Kidney (tissue), 13 donors: ENCODE measurements at regions not wholly inside any gene's neighbourhood (a gene's known extent, or its start where the extent isn't known, plus 50 kb on each side); places are given as distances from the start of the nearest gene placed in this dataset.

Experiments used
- DNase-seq, 5 donors: peaks; one replicate each; pipeline ENCODE4 v3.0.0-alpha.2; 2013 to 2020
- FAIRE-seq: peaks from 2 replicates; lab custom pipeline; 2012; peaks lifted over from hg19 to GRCh38; lab: Jason Lieb, UNC
- H3K27ac ChIP-seq, 2 donors: one replicate each; pipeline ENCODE4 v1.7.0; 2013; ENCODE audit warnings: low read depth in 2 of 2, low read length in 2 of 2, inconsistent platforms in 1 of 2
- H3K27me3 ChIP-seq: one replicate; pipeline ENCODE4 v1.7.1; 2013; ENCODE audit warnings: low read length, inconsistent platforms; ENCODE audit not compliant: control insufficient read depth, insufficient read depth
- H3K36me3 ChIP-seq, 3 donors: one replicate each; pipeline versions ENCODE4 v1.7.0 to v1.7.1; 2013; ENCODE audit warnings: low read length in 3 of 3, control low read depth in 1 of 3, inconsistent platforms in 1 of 3; ENCODE audit not compliant: insufficient read depth in 3 of 3, control insufficient read depth in 2 of 3
- H3K4me1 ChIP-seq, 3 donors: one replicate each; pipeline versions ENCODE4 v1.7.0 to v1.7.1; 2013; ENCODE audit warnings: low read length in 3 of 3, inconsistent platforms in 1 of 3, low read depth in 1 of 3; ENCODE audit not compliant: control insufficient read depth in 2 of 3, insufficient read depth in 2 of 3
- H3K4me3 ChIP-seq, 3 donors: one replicate each; pipeline versions ENCODE4 v1.7.0 to v1.8.1; 2013; ENCODE audit warnings: low read length in 3 of 3, control low read depth in 1 of 3, inconsistent platforms in 1 of 3
- H3K9ac ChIP-seq, 3 donors: one replicate each; pipeline versions ENCODE4 v1.7.0 to v1.7.1; 2013; ENCODE audit warnings: low read length in 3 of 3, control low read depth in 1 of 3, inconsistent platforms in 1 of 3
- H3K9me3 ChIP-seq, 3 donors: one replicate each; pipeline versions ENCODE4 v1.7.0 to v1.7.1; 2013; ENCODE audit warnings: low read length in 3 of 3, control low read depth in 1 of 3, inconsistent platforms in 1 of 3; ENCODE audit not compliant: control insufficient read depth in 2 of 3, insufficient read depth in 1 of 3
- intact Hi-C: fragments of 100-400 bp; cut with DNase I; formaldehyde crosslinking; loops from one replicate; pipeline ENCODE4 v1.11.1; 2022
- TF ChIP-seq, protein P1 (sequence below): IDR thresholded peaks from 3 replicates; pipeline ENCODE4 v1.5.1; 2012; ENCODE audit warnings: mild to moderate bottlenecking, moderate library complexity, borderline replicate concordance; ENCODE audit not compliant: insufficient read depth; ENCODE audit errors: extremely low read depth
- donor health status: control.
- donor health status: control.
- donor health status: control.
- donor health status: control.
- donor health status: control.
- donor health status: DM: yes; HTN: yes; CAD: no.
- donor health status: Normal renal cell carcinoma (clear cell type).

DNA sequence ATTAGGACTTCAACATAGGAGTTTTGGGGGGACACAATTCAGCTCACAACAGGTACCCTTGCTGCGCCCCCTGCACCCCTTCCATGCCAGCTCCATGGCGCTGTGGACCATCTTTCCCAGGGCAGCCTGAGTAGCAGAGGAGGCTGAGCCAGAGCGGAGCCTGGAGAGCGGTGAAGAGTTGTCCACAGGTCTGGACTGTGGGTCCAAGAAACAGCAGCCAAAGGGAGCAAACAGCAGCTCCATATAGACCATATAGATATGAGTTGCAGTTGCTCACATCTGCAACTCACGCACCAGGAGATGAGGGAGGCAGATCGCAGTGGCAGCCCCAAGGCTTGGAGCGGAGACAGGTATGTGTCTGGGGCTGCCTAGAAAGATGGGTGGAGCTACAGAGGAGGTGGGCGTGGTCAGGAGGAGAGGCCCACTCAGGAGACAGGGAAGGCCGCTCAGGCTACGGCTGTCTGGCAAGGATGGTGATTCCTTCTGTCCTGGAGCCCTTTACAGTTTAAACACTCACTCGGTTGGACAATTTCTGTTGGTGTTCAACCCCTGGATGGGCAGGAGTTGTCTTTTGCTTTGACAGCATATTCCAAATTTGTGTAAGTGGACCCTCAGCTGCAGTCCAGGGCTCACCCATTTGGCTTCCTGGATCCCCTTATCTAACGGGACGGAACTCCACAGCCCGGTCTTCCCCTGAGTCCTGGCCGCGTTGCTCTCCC is 155.1 kb downstream of the LPIN1 start:
- no peak overlapping the region for H3K27ac ChIP-seq
- H3K4me3 ChIP-seq: no peak overlapping the region
- no peak for FAIRE-seq
- no peaks in the 10 kb centered on the region for H3K36me3 ChIP-seq
- H3K9me3 ChIP-seq: no peaks in the 10 kb centered on the region
- TF ChIP-seq, protein P1, sequence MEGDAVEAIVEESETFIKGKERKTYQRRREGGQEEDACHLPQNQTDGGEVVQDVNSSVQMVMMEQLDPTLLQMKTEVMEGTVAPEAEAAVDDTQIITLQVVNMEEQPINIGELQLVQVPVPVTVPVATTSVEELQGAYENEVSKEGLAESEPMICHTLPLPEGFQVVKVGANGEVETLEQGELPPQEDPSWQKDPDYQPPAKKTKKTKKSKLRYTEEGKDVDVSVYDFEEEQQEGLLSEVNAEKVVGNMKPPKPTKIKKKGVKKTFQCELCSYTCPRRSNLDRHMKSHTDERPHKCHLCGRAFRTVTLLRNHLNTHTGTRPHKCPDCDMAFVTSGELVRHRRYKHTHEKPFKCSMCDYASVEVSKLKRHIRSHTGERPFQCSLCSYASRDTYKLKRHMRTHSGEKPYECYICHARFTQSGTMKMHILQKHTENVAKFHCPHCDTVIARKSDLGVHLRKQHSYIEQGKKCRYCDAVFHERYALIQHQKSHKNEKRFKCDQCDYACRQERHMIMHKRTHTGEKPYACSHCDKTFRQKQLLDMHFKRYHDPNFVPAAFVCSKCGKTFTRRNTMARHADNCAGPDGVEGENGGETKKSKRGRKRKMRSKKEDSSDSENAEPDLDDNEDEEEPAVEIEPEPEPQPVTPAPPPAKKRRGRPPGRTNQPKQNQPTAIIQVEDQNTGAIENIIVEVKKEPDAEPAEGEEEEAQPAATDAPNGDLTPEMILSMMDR: no peak
- H3K27me3 ChIP-seq: no peaks in the 10 kb centered on the region
- DNase-seq: no peak
- H3K4me1 ChIP-seq: no peaks in the 10 kb centered on the region
- H3K9ac ChIP-seq: no peak overlapping the region
- intact Hi-C loops: no loop called here

DNA sequence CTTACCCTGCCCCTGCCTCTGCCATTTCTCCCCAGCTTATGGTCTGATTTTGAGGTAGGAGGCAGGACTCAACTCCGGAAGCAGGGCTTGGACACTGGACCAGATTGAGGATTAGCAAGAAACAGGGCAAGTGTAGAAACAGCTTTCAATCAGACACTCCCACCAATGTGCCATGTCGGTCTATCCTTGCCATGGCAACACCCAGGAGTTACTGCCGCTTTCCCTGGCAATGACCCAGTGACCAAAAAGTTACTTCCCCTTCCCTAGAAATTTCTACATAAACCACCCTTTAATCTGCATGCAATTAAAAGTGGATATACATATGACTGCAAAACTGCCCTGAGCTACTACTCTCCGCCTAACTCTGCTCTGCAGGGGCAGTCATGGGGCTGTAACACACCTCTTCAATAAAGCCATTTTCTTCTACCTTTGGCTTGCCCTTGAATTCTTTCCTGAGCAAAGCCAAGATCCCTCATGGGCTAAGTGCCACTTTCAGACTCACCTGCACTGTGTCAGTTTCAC is 156.7 kb downstream of the LPIN1 start:
- intact Hi-C loops: no loop called here
- Histone ChIP-seq H3K4me3 (no peak overlapping the region), H3K9me3 (no peaks in the 10 kb centered on the region), H3K27ac (no peak overlapping the region), H3K9ac (no peak overlapping the region), H3K4me1 (no peaks in the 10 kb centered on the region), H3K27me3 (no peaks in the 10 kb centered on the region), H3K36me3 (no peaks in the 10 kb centered on the region)
- TF ChIP-seq, protein P1: no peak
- DNase-seq: no peak
- FAIRE-seq: no peak

- TF ChIP-seq, protein P1: no peak
- H3K27me3 ChIP-seq: no peaks in the 10 kb centered on the region
- intact Hi-C loops: no loop called here
- H3K9me3 ChIP-seq: no peaks in the 10 kb centered on the region
- no peak overlapping the region for H3K4me3 ChIP-seq
- no peak for FAIRE-seq
- H3K27ac ChIP-seq: no peak overlapping the region
- H3K4me1 ChIP-seq: no peaks in the 10 kb centered on the region
- no peaks in the 10 kb centered on the region for H3K36me3 ChIP-seq
- no peak for DNase-seq
- no peak overlapping the region for H3K9ac ChIP-seq
These were observed 157.6 kb downstream of the LPIN1 start for GRCh38 chr2:11904029-11904428.

DNA sequence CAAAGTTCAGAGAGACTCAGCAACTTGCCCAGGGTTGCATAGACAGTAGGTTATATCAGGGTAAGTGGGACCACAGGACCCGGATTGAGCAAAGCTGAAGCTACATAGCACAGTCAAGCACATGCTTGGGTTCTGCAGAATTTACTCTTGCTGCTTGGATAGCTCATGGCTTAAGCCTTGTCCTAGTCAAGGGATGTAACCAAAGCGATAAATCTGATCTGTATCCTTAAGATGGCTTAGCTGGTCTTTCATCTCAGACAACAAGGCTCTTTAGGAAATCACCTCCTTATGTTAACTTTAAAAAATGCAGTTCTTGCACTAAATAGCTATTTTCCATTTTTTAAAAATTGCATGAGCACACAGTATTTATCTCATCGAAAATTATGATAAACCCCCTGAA is 158.5 kb downstream of the LPIN1 start:
- TF ChIP-seq, protein P1: no peak
- no peak overlapping the region for H3K9ac ChIP-seq
- no peaks in the 10 kb centered on the region for H3K9me3 ChIP-seq
- H3K4me1 ChIP-seq: no peaks in the 10 kb centered on the region
- intact Hi-C loops: no loop called here
- H3K27me3 ChIP-seq: no peaks in the 10 kb centered on the region
- DNase-seq: no peak
- H3K27ac ChIP-seq: no peak overlapping the region
- FAIRE-seq: no peak
- no peaks in the 10 kb centered on the region for H3K36me3 ChIP-seq
- H3K4me3 ChIP-seq: no peak overlapping the region
